K562 (cell line): ENCODE measurements at regions not wholly inside any gene's neighbourhood (a gene's known extent, or its start where the extent isn't known, plus 50 kb on each side); places are given as distances from the start of the nearest gene placed in this dataset.
A peak's percentile ranks its signal among the peaks of the same experiment; 100 is the strongest.

Source experiments
- ATAC-seq: fragments of 200-7000 bp; cut with Tn5 transposase; 3 replicates; pipeline ENCODE4 v1.9.1; 2020; ENCODE audit warnings: moderate library complexity
- BruUV-seq: library from RNA; stranded (reverse); fragments of 400-500 nt; replicated peaks from 2 replicates; lab custom pipeline; 2021; lab: Mats Ljungman, UMichigan
- CTCF ChIA-PET: fragments of 300-600 bp; formaldehyde crosslinking; extraction: SDS; loops from one replicate; lab custom pipeline; 2021; ENCODE audit warnings: low intra/inter-chr PET ratio; lab: Yijun Ruan, JAX
- POLR2A ChIA-PET: fragments of 300-600, 350-650 bp; sonication (Branson Sonifier 250); formaldehyde crosslinking; extraction: SDS; loops from one replicate; lab custom pipeline; 2021; ENCODE audit warnings: antibody characterized with exemption, inconsistent platforms; lab: Yijun Ruan, JAX
- DNase-seq, 4 experiments: peaks; one replicate each; pipeline versions ENCODE4 v3.0.0 to v3.0.0-alpha.2; 2011 to 2018; ENCODE audit warnings: low spot score in 3 of 4, mixed read lengths in 3 of 4; ENCODE audit errors: extremely low read depth in 1 of 4
- FAIRE-seq: peaks from 2 replicates; lab custom pipeline; 2011; peaks lifted over from hg19 to GRCh38; lab: Jason Lieb, UNC
- H2AFZ ChIP-seq: 2 replicates; pipeline ENCODE4 v1.6.0; 2011; ENCODE audit warnings: low read depth, low read length, control low read depth, inconsistent platforms
- H3K27ac ChIP-seq: fragments of 200-600 bp; 3 replicates; pipeline ENCODE4 v1.8.0; 2011; ENCODE audit warnings: low read depth, mild to moderate bottlenecking, control low read depth, inconsistent platforms, low read length, moderate library complexity, mixed read lengths; ENCODE audit errors: extremely low read depth
- H3K27me3 ChIP-seq, 2 experiments: fragments of 300-600 bp in 1 of 2; 2 replicates in 1 of 2; 3 replicates in 1 of 2; pipeline versions ENCODE4 v1.6.0 to v1.8.0; 2011; ENCODE audit warnings: inconsistent platforms in 2 of 2, low read length in 2 of 2, mild to moderate bottlenecking in 1 of 2, mixed read lengths in 1 of 2, moderate library complexity in 1 of 2; ENCODE audit not compliant: control insufficient read depth in 2 of 2, insufficient read depth in 2 of 2
- H3K36me3 ChIP-seq: fragments of 300-600 bp; 3 replicates; pipeline ENCODE4 v1.8.0; 2011; ENCODE audit warnings: mild to moderate bottlenecking, low read length, inconsistent platforms; ENCODE audit not compliant: control insufficient read depth, insufficient read depth
- H3K4me1 ChIP-seq, 2 experiments: fragments of 200-600 bp in 1 of 2; replicated peaks in 1 of 2; 2 replicates in 1 of 2; 3 replicates in 1 of 2; pipeline versions ENCODE4 v1.5.1 to v1.8.0; 2011; ENCODE audit warnings: inconsistent platforms in 2 of 2, low read length in 2 of 2, mild to moderate bottlenecking in 1 of 2, mixed read lengths in 1 of 2, moderate library complexity in 1 of 2; ENCODE audit not compliant: control insufficient read depth in 2 of 2, insufficient read depth in 2 of 2
- H3K4me2 ChIP-seq: 2 replicates; pipeline ENCODE4 v1.6.1; 2011; ENCODE audit warnings: low read length, control low read depth, inconsistent platforms, mixed read lengths; ENCODE audit not compliant: insufficient read depth
- H3K4me3 ChIP-seq: fragments of 200-600 bp; sonication (generic), shearing (Covaris generic); 2 replicates; pipeline ENCODE4 v1.5.1; 2016; ENCODE audit warnings: control low read depth, inconsistent platforms
- H3K79me2 ChIP-seq: fragments of 200-600 bp; 3 replicates; pipeline ENCODE4 v1.8.0; 2011; ENCODE audit warnings: low read length, inconsistent platforms; ENCODE audit not compliant: control insufficient read depth, insufficient read depth
- H3K9ac ChIP-seq, 2 experiments: 2 replicates each; pipeline versions ENCODE4 v1.6.0 to v1.6.1; 2011; ENCODE audit warnings: low read depth in 2 of 2, low read length in 2 of 2, control low read depth in 1 of 2, inconsistent platforms in 1 of 2, mild to moderate bottlenecking in 1 of 2, mixed read lengths in 1 of 2; ENCODE audit not compliant: insufficient read depth in 1 of 2
- H3K9me1 ChIP-seq: one replicate; pipeline ENCODE4 v1.6.0; 2011; ENCODE audit warnings: inconsistent platforms, mild to moderate bottlenecking, low read length, moderate library complexity; ENCODE audit not compliant: control insufficient read depth, insufficient read depth
- H3K9me3 ChIP-seq: replicated peaks from 2 replicates; pipeline ENCODE4 v1.5.1; 2011; ENCODE audit warnings: low read depth, low read length, inconsistent platforms; ENCODE audit not compliant: control insufficient read depth, insufficient read depth
- H4K20me1 ChIP-seq: replicated peaks from 2 replicates; pipeline ENCODE4 v1.6.1; 2011; ENCODE audit warnings: low read length, inconsistent platforms, mixed read lengths; ENCODE audit not compliant: control insufficient read depth, insufficient read depth
- BRF1 ChIP-seq: IDR thresholded peaks from 3 replicates; pipeline ENCODE4 v1.6.1; 2011; ENCODE audit warnings: borderline replicate concordance, mild to moderate bottlenecking; ENCODE audit not compliant: insufficient read length; ENCODE audit errors: extremely low read depth
- FOSL1 ChIP-seq: fragments of 200-800 bp; sonication (Bioruptor generic); conservative IDR thresholded peaks from 2 replicates; pipeline ENCODE4 v1.6.1; 2016; ENCODE audit warnings: missing genetic modification characterization, missing compliant biosample characterization
- FOXJ2 ChIP-seq: fragments of 200-800 bp; sonication (Bioruptor generic); IDR thresholded peaks from 2 replicates; pipeline ENCODE4 v1.6.1; 2016; ENCODE audit warnings: missing genetic modification characterization, missing compliant biosample characterization
- HNRNPUL1 ChIP-seq: fragments of 200-400 bp; formaldehyde crosslinking; IDR thresholded peaks from 2 replicates; pipeline ENCODE4 v1.6.1; 2017; ENCODE audit warnings: low read length
- NFIC ChIP-seq: fragments of 450-650 bp; IDR thresholded peaks from 2 replicates; pipeline ENCODE4 v1.6.1; 2017; ENCODE audit warnings: mild to moderate bottlenecking, inconsistent platforms
- NR3C1 ChIP-seq: sonication (generic); formaldehyde crosslinking; IDR thresholded peaks from 2 replicates; pipeline ENCODE4 v1.8.1; 2022; ENCODE audit warnings: missing genetic modification reagents
- PHF21A ChIP-seq: fragments of 450-650 bp; IDR thresholded peaks from 2 replicates; pipeline ENCODE4 v1.6.1; 2017; ENCODE audit warnings: low read depth, borderline replicate concordance
- RFX1 ChIP-seq: fragments of 450-650 bp; IDR thresholded peaks from 2 replicates; pipeline ENCODE4 v1.6.1; 2016; ENCODE audit warnings: mild to moderate bottlenecking, moderate library complexity
- SPI1 ChIP-seq: IDR thresholded peaks from 2 replicates; pipeline ENCODE4 v1.6.1; 2011; ENCODE audit warnings: low read depth, low read length, control low read depth, borderline replicate concordance
- ZNF212 ChIP-seq: fragments of 450-650 bp; formaldehyde crosslinking; IDR thresholded peaks from 2 replicates; pipeline ENCODE4 v1.4.0; 2020; ENCODE audit warnings: mild to moderate bottlenecking
- ZNF274 ChIP-seq: IDR thresholded peaks from 2 replicates; pipeline ENCODE4 v1.6.1; 2011; ENCODE audit warnings: low read depth, mild to moderate bottlenecking, low read length, moderate library complexity, borderline replicate concordance
- WGBS: fragments of 100-300 bp; shearing (Covaris generic); methylation state at CpG from one replicate; pipeline ENCODE4 v1.1.6; 2016; ENCODE audit warnings: low coverage, mixed read lengths; ENCODE audit not compliant: insufficient coverage; ENCODE audit errors: missing lambda C conversion rate; 5-methylcytosine and 5-hydroxymethylcytosine counted together
- in situ Hi-C: fragments of 300-500 bp; cut with MboI; formaldehyde crosslinking; loops from 4 replicates; pipeline ENCODE4 v1.15.0; 2018; ENCODE audit warnings: inconsistent platforms, mixed read lengths
- intact Hi-C: fragments of 100-400 bp; cut with micrococcal nuclease; formaldehyde crosslinking; loops from 2 replicates; pipeline ENCODE4 v1.14.2; 2022
- TF ChIP-seq, protein P1 (sequence below): fragments of 450-650 bp; IDR thresholded peaks from 2 replicates; pipeline ENCODE4 v1.6.1; 2016; ENCODE audit warnings: mild to moderate bottlenecking

DNA sequence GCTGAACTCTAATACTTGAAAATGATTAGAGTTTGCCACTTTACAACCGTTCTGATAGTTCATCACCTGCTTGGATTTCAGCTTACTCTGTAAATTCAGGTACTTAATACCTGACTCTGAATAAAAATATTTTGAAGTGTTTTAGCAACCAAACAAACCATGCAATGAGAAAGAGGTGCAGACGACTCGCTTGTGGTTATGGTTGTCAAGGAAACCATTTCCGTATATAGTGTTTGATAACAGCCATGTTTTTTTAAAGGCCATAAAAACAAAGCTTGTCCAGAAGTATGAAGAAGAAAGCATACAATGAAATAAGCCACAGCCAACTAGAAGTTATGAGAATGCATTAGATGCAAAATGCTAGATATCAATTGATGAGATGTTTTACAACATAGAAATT is 167.2 kb upstream of the HMCN1 start (continued):
- TF ChIP-seq ZNF212 (CRISPR knock-in tag), result no peak
- no peak for TF ChIP-seq BRF1
- TF ChIP-seq FOSL1, result peak; percentile 60
- TF ChIP-seq, protein P1, sequence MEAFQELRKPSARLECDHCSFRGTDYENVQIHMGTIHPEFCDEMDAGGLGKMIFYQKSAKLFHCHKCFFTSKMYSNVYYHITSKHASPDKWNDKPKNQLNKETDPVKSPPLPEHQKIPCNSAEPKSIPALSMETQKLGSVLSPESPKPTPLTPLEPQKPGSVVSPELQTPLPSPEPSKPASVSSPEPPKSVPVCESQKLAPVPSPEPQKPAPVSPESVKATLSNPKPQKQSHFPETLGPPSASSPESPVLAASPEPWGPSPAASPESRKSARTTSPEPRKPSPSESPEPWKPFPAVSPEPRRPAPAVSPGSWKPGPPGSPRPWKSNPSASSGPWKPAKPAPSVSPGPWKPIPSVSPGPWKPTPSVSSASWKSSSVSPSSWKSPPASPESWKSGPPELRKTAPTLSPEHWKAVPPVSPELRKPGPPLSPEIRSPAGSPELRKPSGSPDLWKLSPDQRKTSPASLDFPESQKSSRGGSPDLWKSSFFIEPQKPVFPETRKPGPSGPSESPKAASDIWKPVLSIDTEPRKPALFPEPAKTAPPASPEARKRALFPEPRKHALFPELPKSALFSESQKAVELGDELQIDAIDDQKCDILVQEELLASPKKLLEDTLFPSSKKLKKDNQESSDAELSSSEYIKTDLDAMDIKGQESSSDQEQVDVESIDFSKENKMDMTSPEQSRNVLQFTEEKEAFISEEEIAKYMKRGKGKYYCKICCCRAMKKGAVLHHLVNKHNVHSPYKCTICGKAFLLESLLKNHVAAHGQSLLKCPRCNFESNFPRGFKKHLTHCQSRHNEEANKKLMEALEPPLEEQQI, result no peak
- no peak for TF ChIP-seq PHF21A
- TF ChIP-seq FOXJ2 (tag), result peak; percentile 98
- no peak for TF ChIP-seq HNRNPUL1
- no peak for TF ChIP-seq ZNF274
- no peak for TF ChIP-seq NR3C1
- TF ChIP-seq SPI1, result no peak
- peak; percentile 76 for TF ChIP-seq RFX1

GRCh38 chr1:185565302-185565701 is 168.9 kb upstream of the HMCN1 start:
- DNase-seq (no peak), ATAC-seq (no peak), FAIRE-seq (no peak)
- ChIA-PET CTCF (no interaction called here), POLR2A (interaction anchor here (2.7 kb wide), 1 partner anchor 8 kb away, joined by 10 read pairs; no protein-coding TSS in a partner anchor)
- no peak overlapping the region for H3K4me2 ChIP-seq
- no peaks in the 10 kb centered on the region for H3K9me3 ChIP-seq
- intact Hi-C loops (loop anchor here (10.0 kb wide), 1 partner anchor 361 kb away; no protein-coding TSS in a partner anchor), in situ Hi-C loops (no loop called here)
- 6% methylated on average over 5 of the region's 5 CpGs for WGBS
- H4K20me1 ChIP-seq, result no peaks in the 10 kb centered on the region
- no peak overlapping the region for H3K4me3 ChIP-seq
- H3K27me3 ChIP-seq, result no peaks in the 10 kb centered on the region; a peak in 1 of 5 replicates
- H3K79me2 ChIP-seq, result no peaks in the 10 kb centered on the region
- no peak overlapping the region for H3K9ac ChIP-seq
- H3K36me3 ChIP-seq, result no peaks in the 10 kb centered on the region
- H3K9me1 ChIP-seq, result no peaks in the 10 kb centered on the region
- H2AFZ ChIP-seq, result no peak overlapping the region
- no peak overlapping the region for H3K27ac ChIP-seq
- no peaks in the 10 kb centered on the region; a peak in 1 of 5 replicates for H3K4me1 ChIP-seq
- BruUV-seq, result no TSS peak
- peak; percentile 31; the same call in 1 of the 2 replicates for TF ChIP-seq NFIC
